ENCODE measurements at regions not wholly inside any gene's neighbourhood (a gene's known extent, or its start where the extent isn't known, plus 50 kb on each side); places are given as distances from the start of the nearest gene placed in this dataset.
"Not testable (repeated sequence)": the region's sequence is repeated elsewhere in the genome, so short reads cannot be mapped to it uniquely, and the experiment has no call there.

DNA sequence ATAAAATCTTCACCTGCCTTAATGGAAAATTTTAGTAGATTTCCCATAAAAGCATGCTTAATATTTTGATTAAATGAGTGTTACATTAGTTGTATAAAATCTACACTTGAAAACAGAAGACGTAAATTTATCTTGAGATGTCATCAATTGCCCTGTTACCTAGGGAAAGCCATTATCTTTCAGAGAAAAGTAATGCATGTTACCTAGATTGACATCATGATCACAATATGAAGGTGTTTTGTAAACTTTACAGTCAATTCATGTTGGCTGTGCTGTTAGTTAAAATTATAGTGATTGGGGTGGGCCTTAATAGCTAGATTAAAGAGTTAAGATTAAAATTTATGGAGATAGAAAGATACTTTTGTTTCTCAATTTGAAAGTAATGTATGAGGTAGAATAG is 293.2 kb upstream of the PCDH18 start:
- no peak for DNase-seq

GRCh38 chr4:137823007-137823406 is 290.7 kb upstream of the PCDH18 start:
- DNase-seq = no peak

DNA sequence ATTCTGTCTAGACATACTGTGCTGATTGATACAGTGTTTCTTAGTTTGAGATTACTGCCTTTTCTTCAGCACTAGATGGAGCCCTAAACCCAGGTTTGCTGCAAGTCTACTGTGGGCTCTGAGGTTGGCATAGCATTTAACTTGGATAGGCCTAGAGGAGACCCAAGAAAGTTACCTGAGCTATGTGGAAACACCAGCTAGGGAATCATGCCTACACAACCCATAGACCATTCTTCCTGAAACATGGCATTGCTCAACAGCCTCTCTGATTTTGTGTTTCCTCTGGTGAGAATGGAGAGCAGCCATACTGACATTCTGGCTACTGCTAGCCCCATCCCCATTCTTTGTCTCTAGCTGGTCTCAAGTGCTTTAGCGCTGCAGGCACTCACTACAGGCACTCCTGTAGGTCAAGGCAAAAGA is 287.7 kb upstream of the PCDH18 start:
- no peak for DNase-seq

DNA sequence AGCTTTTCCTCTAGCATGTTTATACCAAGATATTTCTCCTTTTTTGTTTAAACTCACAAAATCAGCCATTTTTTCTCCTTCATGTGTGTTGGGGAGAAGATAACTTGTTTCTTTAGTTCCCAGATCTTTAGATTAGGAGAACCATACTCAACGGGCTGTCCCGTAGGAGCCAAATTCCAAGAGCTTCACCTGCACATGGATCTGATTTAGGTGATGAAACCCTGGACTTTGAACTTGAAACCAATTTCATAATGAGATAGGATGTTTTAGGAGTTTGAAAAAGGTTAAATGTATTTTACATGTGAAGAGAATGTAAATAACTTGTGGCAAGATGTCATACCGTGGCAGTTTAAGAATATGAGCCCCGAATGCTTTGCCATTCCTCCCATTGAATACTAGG is 280.0 kb upstream of the PCDH18 start:
- no peak for DNase-seq

DNA sequence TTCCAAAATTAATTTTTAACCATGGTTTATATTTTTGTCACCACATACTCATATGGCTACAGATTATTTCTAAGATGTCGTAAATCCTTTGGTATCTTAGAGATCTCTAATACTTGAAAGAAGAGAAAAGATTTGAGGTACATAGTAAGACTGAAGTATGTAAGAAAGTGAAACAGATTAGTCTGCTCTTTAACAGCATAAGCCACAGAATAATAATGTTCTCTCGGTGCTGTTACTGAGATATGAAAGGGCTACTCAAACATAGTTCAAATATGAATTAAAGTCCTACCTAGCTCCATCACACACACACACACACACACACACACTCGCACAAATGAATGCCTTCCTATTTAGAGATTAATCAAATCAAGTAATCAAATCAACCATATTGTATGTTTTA is 274.1 kb upstream of the PCDH18 start:
- no peak for DNase-seq

DNA sequence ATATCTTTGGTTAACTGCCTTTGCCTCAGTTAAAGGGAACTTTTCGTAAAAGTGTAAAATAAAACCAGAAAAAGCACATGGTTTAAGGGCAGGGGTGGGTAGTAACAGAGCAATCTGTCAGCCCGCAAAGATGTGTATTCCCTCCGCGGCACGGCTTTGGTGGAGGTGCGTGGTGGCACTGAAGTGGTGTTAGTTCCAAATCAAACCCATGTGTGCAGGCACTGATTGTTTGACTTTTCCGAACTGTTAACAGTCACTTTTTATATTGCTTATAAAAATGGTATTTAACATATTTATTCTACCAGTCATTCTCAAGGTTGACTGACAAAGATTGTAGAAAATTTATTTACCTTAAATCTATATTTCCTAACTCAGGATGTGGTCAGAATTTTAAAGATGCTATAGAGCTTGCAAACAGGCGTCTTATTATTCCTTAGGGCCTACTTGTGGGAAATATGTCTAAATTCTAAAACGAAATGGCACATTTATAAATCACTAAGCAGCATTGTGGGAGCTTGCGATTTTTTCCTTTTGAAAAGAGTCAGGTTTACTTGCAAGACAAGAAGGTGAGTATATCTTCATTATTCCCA is 272.7 kb upstream of the PCDH18 start:
- no peak for DNase-seq

GRCh38 chr4:137800861-137801260 is 268.6 kb upstream of the PCDH18 start:
- no peak for DNase-seq

DNA sequence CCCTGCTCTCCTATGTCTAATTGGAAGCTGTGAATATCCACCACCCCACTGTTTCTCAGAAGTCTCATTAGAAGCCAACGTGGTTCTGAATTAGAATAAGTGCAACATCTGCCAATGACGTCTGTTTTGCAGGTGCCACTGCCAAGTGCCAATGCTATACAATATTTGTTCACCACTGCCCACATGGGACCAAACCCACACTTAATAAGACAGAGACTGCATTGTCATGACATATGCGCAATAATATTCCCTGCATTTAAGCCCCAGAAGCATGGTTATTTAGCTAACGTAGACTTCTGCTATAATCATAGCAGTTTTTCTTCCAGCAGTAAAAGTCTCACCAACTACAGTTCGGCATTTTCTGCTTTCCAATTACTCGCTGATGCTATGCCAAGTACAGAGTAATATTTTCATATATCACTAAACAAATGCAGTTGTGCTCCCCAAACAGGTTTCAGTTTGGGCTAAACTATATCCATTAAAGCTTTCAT is 262.5 kb upstream of the PCDH18 start:
- DNase-seq = no peak

- not testable (repeated sequence) for DNase-seq
These were observed 257.0 kb upstream of the PCDH18 start for GRCh38 chr4:137789263-137789662.

DNA sequence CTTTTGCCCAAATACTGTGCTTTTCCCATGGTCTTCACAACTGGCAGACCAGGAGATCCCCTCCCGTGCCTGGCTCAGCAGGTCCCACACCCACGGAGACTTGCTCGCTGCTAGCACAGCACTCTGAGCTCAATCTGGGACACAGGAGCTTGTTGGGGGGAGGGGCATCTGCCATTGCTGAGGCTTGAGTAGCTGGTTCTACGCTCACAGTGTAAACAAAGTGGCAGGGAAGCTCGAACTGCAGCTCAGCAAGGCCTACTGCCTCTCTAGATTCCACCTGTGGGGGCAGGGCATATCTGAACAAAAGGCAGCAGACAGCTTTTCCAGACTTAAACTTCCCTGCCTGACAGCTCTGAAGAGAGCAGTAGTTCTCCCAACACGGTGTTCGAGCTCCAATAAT is 251.6 kb upstream of the PCDH18 start:
- DNase-seq = not testable (repeated sequence)

GRCh38 chr4:137775701-137776100 is 243.4 kb upstream of the PCDH18 start:
- no peak for DNase-seq

- no peak for DNase-seq
These were observed 242.2 kb upstream of the PCDH18 start for GRCh38 chr4:137774501-137774900.

GRCh38 chr4:137768881-137769280 is 236.6 kb upstream of the PCDH18 start:
- DNase-seq = no peak

- DNase-seq = no peak
These were observed 235.9 kb upstream of the PCDH18 start for GRCh38 chr4:137768196-137768595.

- DNase-seq = no peak
These were observed 230.3 kb upstream of the PCDH18 start for GRCh38 chr4:137762591-137762990.

- DNase-seq = no peak
These were observed 222.6 kb upstream of the PCDH18 start for GRCh38 chr4:137754652-137755471.

- no peak for DNase-seq
These were observed 217.2 kb upstream of the PCDH18 start for GRCh38 chr4:137749466-137749865.

GRCh38 chr4:137748616-137749015 is 216.3 kb upstream of the PCDH18 start:
- DNase-seq = no peak

- no peak for DNase-seq
These were observed 207.8 kb upstream of the PCDH18 start for GRCh38 chr4:137740141-137740540.

DNA sequence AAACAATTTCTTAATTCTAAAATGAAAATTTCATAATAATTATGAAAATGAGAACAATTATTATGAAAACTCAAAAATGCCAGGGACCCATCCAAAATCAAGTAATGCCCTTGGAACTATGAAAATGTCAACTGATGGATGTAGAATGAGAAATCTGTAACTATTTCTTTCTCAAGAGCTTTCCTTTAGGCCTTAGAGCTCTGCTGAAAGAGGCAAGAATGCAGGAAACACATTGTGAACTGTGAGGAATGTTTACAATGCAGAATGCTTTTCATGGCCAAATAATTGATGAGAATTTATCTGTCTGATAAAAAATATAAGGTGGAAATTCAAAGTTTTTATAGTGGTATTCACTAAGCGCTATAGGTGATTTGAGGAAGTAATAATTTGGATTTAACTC is 207.1 kb upstream of the PCDH18 start:
- no peak for DNase-seq

DNA sequence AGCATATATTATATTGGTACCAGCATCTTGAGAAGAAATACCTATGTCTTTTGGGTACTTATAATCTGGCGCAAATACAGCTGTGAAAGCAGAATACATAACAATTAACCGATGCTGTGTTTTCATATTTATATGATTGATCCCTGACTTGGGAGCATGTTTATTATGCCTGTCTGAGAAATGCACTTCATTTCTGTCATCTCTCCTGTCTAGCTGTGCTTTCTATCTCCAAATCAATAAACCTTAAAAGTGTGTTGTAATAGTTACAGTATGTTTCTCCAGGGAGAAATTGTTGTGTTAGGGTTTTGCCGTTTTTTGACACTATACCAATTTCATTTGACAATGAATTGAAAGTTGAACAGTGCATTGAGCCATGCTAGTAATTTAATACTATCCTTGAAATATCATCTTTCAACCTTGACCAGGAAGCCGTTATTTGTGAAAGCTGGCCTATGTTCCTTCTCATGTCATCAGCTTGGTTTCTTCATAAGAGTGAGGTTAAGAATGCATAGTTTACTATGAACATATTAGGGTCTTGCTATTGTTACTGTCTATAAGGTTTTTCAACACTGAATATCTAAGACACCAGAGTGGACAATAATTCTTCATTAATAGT is 206.2 kb upstream of the PCDH18 start:
- DNase-seq = no peak

DNA sequence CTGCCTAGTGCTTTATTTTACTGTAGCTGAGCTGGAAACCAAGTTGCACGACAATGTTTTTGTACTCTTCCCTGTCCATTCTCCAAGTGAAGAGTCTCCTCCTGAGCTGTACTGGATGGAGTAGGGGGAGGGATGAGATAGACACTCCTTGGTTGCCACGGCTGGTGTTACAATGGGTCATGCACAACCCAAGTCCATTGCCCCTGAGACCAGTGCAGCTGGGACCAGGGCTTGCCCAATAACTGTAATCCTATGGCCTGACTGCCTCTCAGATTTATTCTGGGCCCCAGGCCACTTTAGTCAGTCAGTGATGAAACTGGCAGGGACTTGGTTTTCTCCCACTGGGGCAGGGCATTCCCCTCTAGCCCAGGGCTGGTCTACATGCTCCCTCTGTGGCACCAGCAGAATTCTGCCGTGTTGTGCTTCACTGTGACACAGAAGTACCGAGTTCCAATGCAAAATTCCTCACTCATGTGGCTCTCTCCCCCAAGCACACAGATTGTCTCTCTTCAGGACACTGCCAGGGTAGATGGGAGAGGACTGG is 203.3 kb upstream of the PCDH18 start:
- no peak for DNase-seq
